H9 (cell line): ENCODE measurements at regions not wholly inside any gene's neighbourhood (a gene's known extent, or its start where the extent isn't known, plus 50 kb on each side); places are given as distances from the start of the nearest gene placed in this dataset.

ENCODE experiments used
- DNase-seq: peaks from one replicate; pipeline ENCODE4 v3.0.0-alpha.2; 2017
- H2AFZ ChIP-seq: one replicate; pipeline ENCODE4 v1.6.1; 2013; ENCODE audit warnings: mild to moderate bottlenecking, low read length, control low read depth, moderate library complexity
- H2AK5ac ChIP-seq: 2 replicates; pipeline ENCODE4 v1.6.1; 2013; ENCODE audit warnings: low read length, control low read depth, mixed read lengths; ENCODE audit not compliant: insufficient read length
- H2BK120ac ChIP-seq: one replicate; pipeline ENCODE4 v1.6.1; 2013; ENCODE audit warnings: low read depth, mild to moderate bottlenecking, low read length, control low read depth, inconsistent platforms; ENCODE audit not compliant: poor library complexity, severe bottlenecking
- H2BK12ac ChIP-seq: 2 replicates; pipeline ENCODE4 v1.6.1; 2013; ENCODE audit warnings: low read length, control low read depth, mixed read lengths, low read depth; ENCODE audit not compliant: insufficient read length
- H2BK15ac ChIP-seq: 2 replicates; pipeline ENCODE4 v1.6.1; 2013; ENCODE audit warnings: low read depth, low read length, control low read depth
- H2BK20ac ChIP-seq: one replicate; pipeline ENCODE4 v1.6.1; 2013; ENCODE audit warnings: low read depth, mild to moderate bottlenecking, low read length, control low read depth, inconsistent platforms; ENCODE audit not compliant: poor library complexity, severe bottlenecking
- H2BK5ac ChIP-seq: 2 replicates; pipeline ENCODE4 v1.6.1; 2013; ENCODE audit warnings: low read length, control low read depth, mixed read lengths; ENCODE audit not compliant: insufficient read length
- H3K14ac ChIP-seq: 2 replicates; pipeline ENCODE4 v1.6.1; 2013; ENCODE audit warnings: low read length, control low read depth; ENCODE audit not compliant: insufficient read depth
- H3K18ac ChIP-seq: 2 replicates; pipeline ENCODE4 v1.6.1; 2013; ENCODE audit warnings: low read depth, mild to moderate bottlenecking, mixed read lengths, low read length, control low read depth; ENCODE audit not compliant: insufficient read length
- H3K23ac ChIP-seq: 2 replicates; pipeline ENCODE4 v1.6.1; 2013; ENCODE audit warnings: low read length, control low read depth, mixed read lengths, low read depth; ENCODE audit not compliant: insufficient read length
- H3K23me2 ChIP-seq: 2 replicates; pipeline ENCODE4 v1.6.1; 2013; ENCODE audit warnings: low read depth, mild to moderate bottlenecking, mixed read lengths, low read length, control low read depth; ENCODE audit not compliant: insufficient read length, poor library complexity, severe bottlenecking
- H3K27ac ChIP-seq: 2 replicates; pipeline ENCODE4 v1.5.1; 2013; ENCODE audit warnings: low read length, control low read depth, mixed read lengths, low read depth; ENCODE audit not compliant: insufficient read length
- H3K27me3 ChIP-seq: 2 replicates; pipeline ENCODE4 v1.6.1; 2013; ENCODE audit warnings: low read length, control low read depth, inconsistent platforms; ENCODE audit not compliant: insufficient read depth
- H3K4ac ChIP-seq: 2 replicates; pipeline ENCODE4 v1.6.1; 2013; ENCODE audit warnings: low read depth, mild to moderate bottlenecking, control low read depth, inconsistent platforms, low read length, moderate library complexity
- H3K4me1 ChIP-seq: 2 replicates; pipeline ENCODE4 v1.6.1; 2013; ENCODE audit warnings: low read length, control low read depth, inconsistent platforms; ENCODE audit not compliant: insufficient read depth
- H3K4me2 ChIP-seq: 2 replicates; pipeline ENCODE4 v1.6.1; 2013; ENCODE audit warnings: low read length, control low read depth, mixed read lengths; ENCODE audit not compliant: insufficient read length, insufficient read depth
- H3K56ac ChIP-seq: 2 replicates; pipeline ENCODE4 v1.6.1; 2013; ENCODE audit warnings: low read depth, mild to moderate bottlenecking, mixed read lengths, low read length, control low read depth; ENCODE audit not compliant: insufficient read length
- H3K79me1 ChIP-seq: 2 replicates; pipeline ENCODE4 v1.6.1; 2013; ENCODE audit warnings: low read depth, mild to moderate bottlenecking, moderate library complexity, low read length, control low read depth, inconsistent platforms; ENCODE audit not compliant: insufficient read depth, poor library complexity, severe bottlenecking
- H3K79me2 ChIP-seq: 2 replicates; pipeline ENCODE4 v1.6.1; 2013; ENCODE audit warnings: low read length, control low read depth, inconsistent platforms; ENCODE audit not compliant: insufficient read depth
- H3K9ac ChIP-seq: 2 replicates; pipeline ENCODE4 v1.6.1; 2013; ENCODE audit warnings: low read length, control low read depth, mixed read lengths; ENCODE audit not compliant: insufficient read length; ENCODE audit errors: extremely low read depth
- H3K9me3 ChIP-seq: one replicate; pipeline ENCODE4 v1.6.1; 2013; ENCODE audit warnings: low read depth, low read length, inconsistent platforms; ENCODE audit not compliant: control insufficient read depth
- H3T11ph ChIP-seq: one replicate; pipeline ENCODE4 v1.6.1; 2013; ENCODE audit warnings: mild to moderate bottlenecking, low read length, control low read depth, inconsistent platforms
- H4K20me1 ChIP-seq: one replicate; pipeline ENCODE4 v1.6.1; 2013; ENCODE audit not compliant: control insufficient read depth, insufficient read length, insufficient read depth
- H4K5ac ChIP-seq: 2 replicates; pipeline ENCODE4 v1.6.1; 2013; ENCODE audit warnings: low read depth, mild to moderate bottlenecking, mixed read lengths, low read length, control low read depth; ENCODE audit not compliant: insufficient read length
- H4K8ac ChIP-seq: replicated peaks from 2 replicates; pipeline ENCODE4 v1.6.1; 2013; ENCODE audit warnings: low read length, control low read depth, mixed read lengths, low read depth; ENCODE audit not compliant: insufficient read length
- H4K91ac ChIP-seq: 2 replicates; pipeline ENCODE4 v1.6.1; 2013; ENCODE audit warnings: low read depth, mild to moderate bottlenecking, moderate library complexity, mixed read lengths, low read length, control low read depth; ENCODE audit not compliant: insufficient read length
- H3K27ac Mint-ChIP-seq, 3 experiments: 2 replicates in 2 of 3; 3 replicates in 1 of 3; pipeline ENCODE4 v1.8.0; 2020 to 2021; ENCODE audit warnings: mixed read lengths in 3 of 3, mild to moderate bottlenecking in 1 of 3, moderate library complexity in 1 of 3
- H3K27me3 Mint-ChIP-seq: 2 replicates; pipeline ENCODE4 v1.8.0; 2021; ENCODE audit warnings: low read depth, mild to moderate bottlenecking, moderate library complexity, mixed read lengths
- H3K36me3 Mint-ChIP-seq, 3 experiments: 2 replicates in 2 of 3; 3 replicates in 1 of 3; pipeline ENCODE4 v1.8.0; 2020 to 2021; ENCODE audit warnings: low read depth in 3 of 3, mixed read lengths in 3 of 3; ENCODE audit not compliant: insufficient read depth in 1 of 3
- H3K4me1 Mint-ChIP-seq, 2 experiments: 2 replicates each; pipeline ENCODE4 v1.8.0; 2020; ENCODE audit warnings: mixed read lengths in 2 of 2
- H3K4me3 Mint-ChIP-seq, 2 experiments: 2 replicates in 1 of 2; 3 replicates in 1 of 2; pipeline ENCODE4 v1.8.0; 2020 to 2021; ENCODE audit warnings: mild to moderate bottlenecking in 2 of 2, mixed read lengths in 2 of 2, moderate library complexity in 1 of 2
- H3K9me3 Mint-ChIP-seq, 2 experiments: 2 replicates in 1 of 2; 3 replicates in 1 of 2; pipeline ENCODE4 v1.8.0; 2020; ENCODE audit warnings: mild to moderate bottlenecking in 2 of 2, mixed read lengths in 2 of 2, moderate library complexity in 1 of 2
- CTCF ChIP-seq: fragments of 200-600 bp; sonication (generic); conservative IDR thresholded peaks from 3 replicates; pipeline ENCODE4 v1.8.0; 2021; ENCODE audit warnings: antibody characterized with exemption, mild to moderate bottlenecking
- WGBS: extraction: QIAGEN DNeasy Blood & Tissue Kit; methylation state at CpG from one replicate; pipeline ENCODE4 v1.1.7; 2013; ENCODE audit warnings: missing lambda C conversion rate, low lambda C conversion rate, mixed read lengths; ENCODE audit not compliant: insufficient read length; ENCODE audit errors: extremely low coverage; 5-methylcytosine and 5-hydroxymethylcytosine counted together

GRCh38 chr3:170761103-170761502, 108.9 kb downstream of the RPL22L1 start:
- Histone ChIP-seq H3K79me2 (no peaks in the 10 kb centered on the region), H4K20me1 (no peaks in the 10 kb centered on the region)

More at GRCh38 chr3:170761103-170761502, 108.9 kb downstream of the RPL22L1 start:
- H2BK15ac ChIP-seq: no peak overlapping the region
- no peak for TF ChIP-seq CTCF
- H3K4me2 ChIP-seq: no peak overlapping the region
- Mint-ChIP-seq H3K4me3 (no peak overlapping the region), H3K36me3 (no peaks in the 10 kb centered on the region), H3K4me1 (peaks cover 0 to 4% of the 10 kb centered on the region in 2 experiments; a peak in 1 of 4 replicates), H3K27me3 (no peaks in the 10 kb centered on the region), H3K27ac (no peak overlapping the region), H3K9me3 (no peaks in the 10 kb centered on the region)
- H3K18ac ChIP-seq: no peak overlapping the region
- H2BK20ac ChIP-seq: no peak overlapping the region
- no peak for DNase-seq
- H4K91ac ChIP-seq: no peak overlapping the region
- no peak overlapping the region for H4K5ac ChIP-seq
- no peaks in the 10 kb centered on the region for H3K4me1 ChIP-seq
- no peak overlapping the region for H2AK5ac ChIP-seq
- no peak overlapping the region for H3K23ac ChIP-seq
- H3K27ac ChIP-seq: no peak overlapping the region
- no peak overlapping the region for H2BK120ac ChIP-seq
- no peak overlapping the region for H3T11ph ChIP-seq
- no peak overlapping the region for H2AFZ ChIP-seq
- H2BK5ac ChIP-seq: no peak overlapping the region
- no peak overlapping the region for H4K8ac ChIP-seq
- H3K79me1 ChIP-seq: no peaks in the 10 kb centered on the region
- H3K9me3 ChIP-seq: no peaks in the 10 kb centered on the region
- H2BK12ac ChIP-seq: no peak overlapping the region
- H3K56ac ChIP-seq: no peak overlapping the region
- no peaks in the 10 kb centered on the region for H3K23me2 ChIP-seq
- no peak overlapping the region for H3K9ac ChIP-seq
- H3K14ac ChIP-seq: no peak overlapping the region
- no peak overlapping the region for H3K4ac ChIP-seq
- no CpG with 5 or more reads among the region's 3 CpGs for whole genome bisulfite sequencing
- H3K27me3 ChIP-seq: no peaks in the 10 kb centered on the region
